Thyroid gland (tissue), 4 donors: ENCODE measurements at regions not wholly inside any gene's neighbourhood (a gene's known extent, or its start where the extent isn't known, plus 50 kb on each side); places are given as distances from the start of the nearest gene placed in this dataset.
A peak's percentile ranks its signal among the peaks of the same experiment; 100 is the strongest.

ENCODE experiments used
- DNase-seq, 2 donors: peaks; one replicate each; pipeline ENCODE4 v3.0.0-alpha.2; 2019
- H3K27ac ChIP-seq, 3 donors: fragments of 200-600 bp; sonication (generic); 1 replicate in 2 of 3; 2 replicates in 1 of 3; pipeline ENCODE4 v1.5.1; 2016 to 2019; ENCODE audit warnings: mild to moderate bottlenecking in 1 of 3, moderate library complexity in 1 of 3
- H3K27me3 ChIP-seq: fragments of 200-600 bp; sonication (generic); one replicate; pipeline ENCODE4 v1.5.1; 2019
- H3K36me3 ChIP-seq, 2 donors: fragments of 200-600 bp; sonication (generic); one replicate each; pipeline ENCODE4 v1.5.1; 2016 to 2019
- H3K4me1 ChIP-seq, 2 donors: fragments of 200-600 bp; sonication (generic); one replicate each; pipeline ENCODE4 v1.5.1; 2017 to 2019
- H3K4me3 ChIP-seq, 3 donors: fragments of 200-600 bp; sonication (generic); replicated peaks in 1 of 3; 1 replicate in 2 of 3; 2 replicates in 1 of 3; pipeline ENCODE4 v1.5.1; 2016; ENCODE audit warnings: mild to moderate bottlenecking in 1 of 3
- H3K9me3 ChIP-seq: fragments of 200-600 bp; sonication (generic); one replicate; pipeline ENCODE4 v1.5.1; 2017
- CTCF ChIP-seq, 6 experiments: fragments of 200-600 bp in 3 of 6; fragments of 450-650 bp in 3 of 6; sonication (generic) in 3 of 6; IDR thresholded peaks; one replicate each; pipeline ENCODE4 v1.5.1; 2016 to 2019; ENCODE audit warnings: antibody characterized with exemption in 6 of 6, mild to moderate bottlenecking in 2 of 6, inconsistent platforms in 1 of 6, moderate library complexity in 1 of 6
- POLR2A ChIP-seq, 2 donors: fragments of 450-650 bp; IDR thresholded peaks; one replicate each; pipeline ENCODE4 v1.6.1; 2017; ENCODE audit warnings: antibody characterized with exemption in 2 of 2, mild to moderate bottlenecking in 2 of 2, moderate library complexity in 1 of 2
- WGBS, 2 donors: methylation state at CpG; one replicate each; pipeline ENCODE4 v1.1.5; 2017; 5-methylcytosine and 5-hydroxymethylcytosine counted together
- intact Hi-C: fragments of 100-400 bp; cut with DNase I; formaldehyde crosslinking; loops from one replicate; pipeline ENCODE4 v1.15.1; 2023

GRCh38 chr2:12827721-12828120 lies 111.0 kb downstream of the TRIB2 start:
- intact Hi-C loops, result no loop called here
- H3K27me3 ChIP-seq, result no peaks in the 10 kb centered on the region
- no peak overlapping the region for H3K4me3 ChIP-seq
- H3K9me3 ChIP-seq, result no peaks in the 10 kb centered on the region
- no peak for DNase-seq
- H3K36me3 ChIP-seq, result no peaks in the 10 kb centered on the region
- WGBS, 2 donors, result 90 to 93% methylated on average over 7 of the region's 7 CpGs
- TF ChIP-seq CTCF (IDR thresholded peaks at IDR 0.05), result no peak
- no peak for TF ChIP-seq POLR2A (IDR thresholded peaks at IDR 0.05)
- peaks cover 0 to 13% of the 10 kb centered on the region in 2 donors for H3K4me1 ChIP-seq
- H3K27ac ChIP-seq, result no peak overlapping the region

- intact Hi-C loops, result no loop called here
- no peaks in the 10 kb centered on the region for H3K9me3 ChIP-seq
- no peaks in the 10 kb centered on the region for H3K36me3 ChIP-seq
- no peak overlapping the region for H3K27ac ChIP-seq
- 81 to 86% methylated on average over 8 of the region's 8 CpGs for WGBS, 2 donors
- H3K4me3 ChIP-seq, result no peak overlapping the region
- DNase-seq, result no peak
- TF ChIP-seq POLR2A (IDR thresholded peaks at IDR 0.05), result no peak
- TF ChIP-seq CTCF (IDR thresholded peaks at IDR 0.05), result no peak
- peaks cover 0 to 9% of the 10 kb centered on the region in 2 donors for H3K4me1 ChIP-seq
- H3K27me3 ChIP-seq, result no peaks in the 10 kb centered on the region
These were observed 112.2 kb downstream of the TRIB2 start for GRCh38 chr2:12828980-12829379.

GRCh38 chr2:12831016-12831415 lies 114.3 kb downstream of the TRIB2 start:
- DNase-seq, result no peak
- H3K4me1 ChIP-seq, result no peaks in the 10 kb centered on the region
- TF ChIP-seq CTCF (IDR thresholded peaks at IDR 0.05) (no peak), POLR2A (IDR thresholded peaks at IDR 0.05) (no peak)
- H3K27me3 ChIP-seq, result no peaks in the 10 kb centered on the region
- 86 to 96% methylated on average over 1 of the region's 1 CpG for WGBS, 2 donors
- no peak overlapping the region for H3K27ac ChIP-seq
- intact Hi-C loops, result no loop called here
- H3K36me3 ChIP-seq, result no peaks in the 10 kb centered on the region
- H3K9me3 ChIP-seq, result no peaks in the 10 kb centered on the region
- no peak overlapping the region for H3K4me3 ChIP-seq

GRCh38 chr2:12834239-12834638 lies 117.5 kb downstream of the TRIB2 start:
- no peaks in the 10 kb centered on the region for H3K4me1 ChIP-seq
- TF ChIP-seq CTCF (IDR thresholded peaks at IDR 0.05) (no peak), POLR2A (IDR thresholded peaks at IDR 0.05) (no peak)

GRCh38 chr2:12835733-12836132 lies 119.0 kb downstream of the TRIB2 start:
- no peak overlapping the region for H3K4me3 ChIP-seq
- intact Hi-C loops, result no loop called here
- DNase-seq, result peak in 1 of 2 donors; percentile 6
- no peaks in the 10 kb centered on the region for H3K36me3 ChIP-seq
- TF ChIP-seq CTCF (IDR thresholded peaks at IDR 0.05), result no peak
- TF ChIP-seq POLR2A (IDR thresholded peaks at IDR 0.05), result no peak
- no peaks in the 10 kb centered on the region for H3K9me3 ChIP-seq
- H3K27ac ChIP-seq, result no peak overlapping the region
- H3K4me1 ChIP-seq, result no peaks in the 10 kb centered on the region
- 70 to 83% methylated on average over 4 of the region's 4 CpGs for WGBS, 2 donors
- no peaks in the 10 kb centered on the region for H3K27me3 ChIP-seq

More at GRCh38 chr2:12834239-12834638, 117.5 kb downstream of the TRIB2 start:
- no peaks in the 10 kb centered on the region for H3K27me3 ChIP-seq
- intact Hi-C loops, result no loop called here
- no peak overlapping the region for H3K27ac ChIP-seq
- DNase-seq, result no peak
- H3K4me3 ChIP-seq, result no peak overlapping the region
- H3K9me3 ChIP-seq, result no peaks in the 10 kb centered on the region
- WGBS, 2 donors, result 88% methylated on average over 3 of the region's 3 CpGs
- H3K36me3 ChIP-seq, result no peaks in the 10 kb centered on the region
